ENCODE measurements at regions not wholly inside any gene's neighbourhood (a gene's known extent, or its start where the extent isn't known, plus 50 kb on each side); places are given as distances from the start of the nearest gene placed in this dataset.

- no peaks in the 10 kb centered on the region for H3K4me1 ChIP-seq (ENCODE audit: control insufficient read depth, insufficient read depth, low read length)
- TF ChIP-seq ZBTB48 (tag by site-specific recombination; IDR thresholded peaks at IDR 0.05) = no peak
- TF ChIP-seq KLF8 (tag by site-specific recombination; IDR thresholded peaks at IDR 0.05) = no peak
- no peak for TF ChIP-seq ZNF112 (tag by site-specific recombination; IDR thresholded peaks at IDR 0.05)
- no peak for TF ChIP-seq TCF7L2 (IDR thresholded peaks at IDR 0.05; ENCODE audit: borderline replicate concordance, low read depth, low read length)
- TF ChIP-seq INSM2 (tag by site-specific recombination; IDR thresholded peaks at IDR 0.05) = no peak
- TF ChIP-seq HOXA7 (CRISPR knock-in tag; IDR thresholded peaks at IDR 0.05; ENCODE audit: borderline replicate concordance) = no peak
- no peak for TF ChIP-seq ZNF549 (tag by site-specific recombination; IDR thresholded peaks at IDR 0.05)
- no peak for TF ChIP-seq ZFP37 (tag by site-specific recombination; IDR thresholded peaks at IDR 0.05)
- TF ChIP-seq ZNF266 (tag by site-specific recombination; IDR thresholded peaks at IDR 0.05; ENCODE audit: low read depth) = no peak
- TF ChIP-seq ZNF239 (tag by site-specific recombination; IDR thresholded peaks at IDR 0.05) = no peak
- no peak for TF ChIP-seq TSHZ1 (tag by site-specific recombination; IDR thresholded peaks at IDR 0.05; ENCODE audit: borderline replicate concordance)
- no peak for TF ChIP-seq ZNF548 (tag by site-specific recombination; IDR thresholded peaks at IDR 0.05)
- TF ChIP-seq PRDM10 (tag by site-specific recombination; IDR thresholded peaks at IDR 0.05) = no peak
- TF ChIP-seq ZNF324 (tag by site-specific recombination; IDR thresholded peaks at IDR 0.05) = no peak
- no peak for TF ChIP-seq ZNF658 (tag by site-specific recombination; IDR thresholded peaks at IDR 0.05)
- no peak for TF ChIP-seq KLF7 (tag by site-specific recombination; IDR thresholded peaks at IDR 0.05; ENCODE audit: borderline replicate concordance)
- H3K9me3 ChIP-seq (ENCODE audit: control insufficient read depth, insufficient read depth, low read depth, low read length) = no peaks in the 10 kb centered on the region
- no peak overlapping the region for H3K27ac ChIP-seq (ENCODE audit: extremely low read depth, low read depth, low read length)
- CTCF ChIA-PET = interaction anchor here (0.7 kb wide), 1 partner anchor 489 kb away, joined by 3 read pairs; no protein-coding TSS in a partner anchor
- no peaks in the 10 kb centered on the region for H3K36me3 ChIP-seq (ENCODE audit: control insufficient read depth in 2 of 2, insufficient read depth in 1 of 2, low read length in 2 of 2)
- H3K4me3 ChIP-seq (ENCODE audit: low read depth, low read length) = no peak overlapping the region
- POLR2A ChIA-PET = no interaction called here
Observed at GRCh38 chr16:87098361-87098760, 218.8 kb downstream of the C16orf95 start.

GRCh38 chr16:87098976-87099720 lies 218.0 kb downstream of the C16orf95 start:
- Histone ChIP-seq H3K9me3 (ENCODE audit: control insufficient read depth, insufficient read depth, low read depth, low read length) (no peaks in the 10 kb centered on the region), H3K4me1 (ENCODE audit: control insufficient read depth, insufficient read depth, low read length) (no peaks in the 10 kb centered on the region), H3K36me3 (ENCODE audit: control insufficient read depth in 2 of 2, insufficient read depth in 1 of 2, low read length in 2 of 2) (no peaks in the 10 kb centered on the region), H3K4me3 (ENCODE audit: low read depth, low read length) (no peak overlapping the region), H3K27ac (ENCODE audit: extremely low read depth, low read depth, low read length) (no peak overlapping the region)
- POLR2A ChIA-PET = no interaction called here
- TF ChIP-seq ZSCAN18 (tag by site-specific recombination; IDR thresholded peaks at IDR 0.05) = no peak
- TF ChIP-seq ZNF311 (tag by site-specific recombination; IDR thresholded peaks at IDR 0.05; ENCODE audit: borderline replicate concordance) = no peak
- TF ChIP-seq CTCF (tag by site-specific recombination; IDR thresholded peaks at IDR 0.05) = no peak
- CTCF ChIA-PET = interaction anchor here (0.7 kb wide), 1 partner anchor 489 kb away, joined by 3 read pairs; no protein-coding TSS in a partner anchor
